SK-N-SH (cell line): ENCODE measurements at regions not wholly inside any gene's neighbourhood (a gene's known extent, or its start where the extent isn't known, plus 50 kb on each side); places are given as distances from the start of the nearest gene placed in this dataset.

Experiments
- CTCF ChIP-seq: fragments of 200-600 bp; sonication (generic); IDR thresholded peaks from 2 replicates; pipeline ENCODE4 v1.6.1; 2017; ENCODE audit warnings: antibody characterized with exemption, mild to moderate bottlenecking, moderate library complexity
- EP300 ChIP-seq, 2 experiments: IDR thresholded peaks; 2 replicates each; pipeline versions ENCODE4 v1.4.0 to v1.6.1; 2012; ENCODE audit warnings: borderline replicate concordance in 1 of 2, low read depth in 1 of 2, low read length in 1 of 2
- EZH2phosphoT487 ChIP-seq: fragments of 200-600 bp; sonication (generic); IDR thresholded peaks from 2 replicates; pipeline ENCODE4 v1.6.1; 2017; ENCODE audit warnings: low read depth, mixed run types, mild to moderate bottlenecking, antibody characterized with exemption, moderate library complexity, borderline replicate concordance
- MAX ChIP-seq: IDR thresholded peaks from 2 replicates; pipeline ENCODE4 v1.4.0; 2012; ENCODE audit warnings: low read depth
- MXI1 ChIP-seq: IDR thresholded peaks from 2 replicates; pipeline ENCODE4 v1.6.1; 2012; ENCODE audit warnings: mild to moderate bottlenecking, low read depth, low read length, improper control_type of control experiment
- RCOR1 ChIP-seq: fragments of 150-350 bp; IDR thresholded peaks from 2 replicates; pipeline ENCODE4 v1.6.1; 2017; ENCODE audit warnings: antibody characterized with exemption, low read length
- REST ChIP-seq: IDR thresholded peaks from 2 replicates; pipeline ENCODE4 v1.6.1; 2012; ENCODE audit warnings: mild to moderate bottlenecking, low read depth, low read length, moderate library complexity
- SIN3A ChIP-seq: IDR thresholded peaks from 2 replicates; pipeline ENCODE4 v1.6.1; 2012; ENCODE audit warnings: low read depth, mild to moderate bottlenecking, low read length, moderate library complexity, borderline replicate concordance
- TEAD4 ChIP-seq: IDR thresholded peaks from 2 replicates; pipeline ENCODE4 v1.4.0; 2012; ENCODE audit warnings: mild to moderate bottlenecking, borderline replicate concordance; ENCODE audit not compliant: insufficient read depth
- USF2 ChIP-seq: fragments of 150-350 bp; IDR thresholded peaks from 2 replicates; pipeline ENCODE4 v1.6.1; 2017; ENCODE audit warnings: antibody characterized with exemption, low read length, low read depth, borderline replicate concordance

DNA sequence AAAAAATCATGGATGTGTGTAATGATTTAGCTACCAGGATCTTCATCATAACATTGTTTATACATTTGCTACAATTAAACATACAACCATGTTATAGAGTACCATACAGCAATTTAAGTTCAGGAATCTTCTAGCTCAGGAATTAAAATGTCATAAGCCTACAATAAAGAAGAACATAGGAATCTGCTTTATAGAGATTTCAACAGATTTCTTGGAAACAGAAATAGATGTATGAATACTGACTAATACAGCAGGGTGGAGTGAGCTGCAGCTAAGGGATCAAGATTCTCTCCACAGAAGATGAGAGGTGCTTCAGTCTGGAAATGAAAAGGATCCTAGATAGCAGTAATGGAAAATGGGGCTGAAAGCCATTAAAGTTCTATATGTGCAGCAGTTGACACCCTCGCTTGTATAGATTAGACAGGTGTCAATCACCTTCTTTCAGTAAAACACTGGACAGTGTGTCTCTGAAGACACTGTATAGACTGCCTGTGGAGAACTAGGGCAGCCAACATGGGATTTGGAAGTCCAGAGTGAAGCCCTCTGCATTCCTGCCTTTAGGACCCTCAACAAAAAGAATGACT lies 73.9 kb downstream of the DNTTIP2 start:
- no peak for TF ChIP-seq CTCF
- TF ChIP-seq SIN3A: no peak
- no peak for TF ChIP-seq MXI1
- TF ChIP-seq USF2: no peak
- TF ChIP-seq RCOR1: no peak
- TF ChIP-seq EP300 (IDR thresholded peaks at IDR 0.05; ENCODE audit: borderline replicate concordance in 1 of 2, low read depth in 1 of 2, low read length in 1 of 2): no peak
- no peak for TF ChIP-seq EZH2phosphoT487
- TF ChIP-seq MAX: no peak
- no peak for TF ChIP-seq REST
- no peak for TF ChIP-seq TEAD4
